ENCODE measurements at regions not wholly inside any gene's neighbourhood (a gene's known extent, or its start where the extent isn't known, plus 50 kb on each side); places are given as distances from the start of the nearest gene placed in this dataset.

DNA sequence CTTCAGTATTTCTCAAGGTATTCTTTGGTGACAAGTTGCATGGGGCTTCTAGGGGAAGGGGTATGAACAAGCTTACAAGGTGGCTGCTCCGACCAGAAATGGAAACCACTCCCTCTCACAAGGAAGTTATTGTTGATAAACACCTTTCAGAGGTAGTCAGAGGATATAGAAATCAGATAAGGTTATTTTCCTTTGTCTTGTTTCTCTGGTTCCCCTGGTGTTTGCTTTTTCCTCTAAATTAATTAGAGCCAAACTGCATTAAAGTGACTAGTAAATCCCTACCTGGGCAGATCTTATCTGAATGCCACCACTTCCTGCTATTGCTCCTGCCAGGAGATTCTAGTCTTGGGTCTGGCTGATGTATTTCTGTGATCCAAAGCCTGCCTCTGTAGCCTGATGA, 725.4 kb downstream of the INHBA start:
- TF ChIP-seq, protein P1, sequence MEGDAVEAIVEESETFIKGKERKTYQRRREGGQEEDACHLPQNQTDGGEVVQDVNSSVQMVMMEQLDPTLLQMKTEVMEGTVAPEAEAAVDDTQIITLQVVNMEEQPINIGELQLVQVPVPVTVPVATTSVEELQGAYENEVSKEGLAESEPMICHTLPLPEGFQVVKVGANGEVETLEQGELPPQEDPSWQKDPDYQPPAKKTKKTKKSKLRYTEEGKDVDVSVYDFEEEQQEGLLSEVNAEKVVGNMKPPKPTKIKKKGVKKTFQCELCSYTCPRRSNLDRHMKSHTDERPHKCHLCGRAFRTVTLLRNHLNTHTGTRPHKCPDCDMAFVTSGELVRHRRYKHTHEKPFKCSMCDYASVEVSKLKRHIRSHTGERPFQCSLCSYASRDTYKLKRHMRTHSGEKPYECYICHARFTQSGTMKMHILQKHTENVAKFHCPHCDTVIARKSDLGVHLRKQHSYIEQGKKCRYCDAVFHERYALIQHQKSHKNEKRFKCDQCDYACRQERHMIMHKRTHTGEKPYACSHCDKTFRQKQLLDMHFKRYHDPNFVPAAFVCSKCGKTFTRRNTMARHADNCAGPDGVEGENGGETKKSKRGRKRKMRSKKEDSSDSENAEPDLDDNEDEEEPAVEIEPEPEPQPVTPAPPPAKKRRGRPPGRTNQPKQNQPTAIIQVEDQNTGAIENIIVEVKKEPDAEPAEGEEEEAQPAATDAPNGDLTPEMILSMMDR (IDR thresholded peaks at IDR 0.05), result no peak
- TF ChIP-seq EP300 (IDR thresholded peaks at IDR 0.05), result no peak
- no peak for TF ChIP-seq POLR2A (IDR thresholded peaks at IDR 0.05)
- no peak for TF ChIP-seq POLR2AphosphoS5 (IDR thresholded peaks at IDR 0.05)
